Right ventricle myocardium inferior (tissue), 1 donor: ENCODE measurements at regions not wholly inside any gene's neighbourhood (a gene's known extent, or its start where the extent isn't known, plus 50 kb on each side); places are given as distances from the start of the nearest gene placed in this dataset.

Experiments used
- ATAC-seq: fragments of 200-7000 bp; cut with Tn5 transposase; one replicate; pipeline ENCODE4 v1.9.1; 2020; ENCODE audit warnings: mild to moderate bottlenecking, moderate library complexity
- DNase-seq: peaks from one replicate; pipeline ENCODE4 v3.0.0; 2021; ENCODE audit errors: missing footprints
- intact Hi-C: fragments of 100-400 bp; cut with DNase I; formaldehyde crosslinking; loops from one replicate; pipeline ENCODE4 v1.11.0; 2022
- donor health status: DM: no; HTN: yes; CAD: no; lungs with severe emphysema.

DNA sequence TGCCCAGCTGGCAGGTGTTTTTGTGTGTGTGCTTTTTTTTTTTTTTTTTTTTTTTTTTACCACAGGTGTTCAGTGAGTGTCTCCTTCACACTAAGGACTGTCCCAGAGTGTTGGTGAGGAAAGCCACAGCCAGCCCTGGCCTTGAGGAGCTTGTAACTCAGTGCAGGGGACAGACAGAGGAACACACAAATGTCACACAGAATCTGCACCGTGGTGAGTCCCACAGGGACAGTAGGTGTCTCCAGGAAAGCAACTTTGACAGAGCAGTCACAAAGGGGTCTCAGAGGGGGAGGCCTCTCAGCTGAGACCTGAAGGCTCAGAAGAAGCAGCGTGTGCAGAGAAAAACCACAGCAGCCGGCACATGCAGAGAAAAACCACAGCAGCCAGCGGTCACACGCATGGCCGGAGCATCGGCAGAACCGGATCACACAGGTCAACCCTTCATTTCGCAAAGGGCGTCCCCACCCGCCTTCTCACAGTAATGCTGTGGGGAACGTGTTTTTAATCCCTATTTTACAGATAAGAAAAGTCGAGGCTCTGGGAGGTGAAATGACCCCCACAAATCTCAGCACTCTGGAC is 101.7 kb upstream of the PRR5 start:
- DNase-seq (no peak), ATAC-seq (no peak)
- intact Hi-C loops: no loop called here

DNA sequence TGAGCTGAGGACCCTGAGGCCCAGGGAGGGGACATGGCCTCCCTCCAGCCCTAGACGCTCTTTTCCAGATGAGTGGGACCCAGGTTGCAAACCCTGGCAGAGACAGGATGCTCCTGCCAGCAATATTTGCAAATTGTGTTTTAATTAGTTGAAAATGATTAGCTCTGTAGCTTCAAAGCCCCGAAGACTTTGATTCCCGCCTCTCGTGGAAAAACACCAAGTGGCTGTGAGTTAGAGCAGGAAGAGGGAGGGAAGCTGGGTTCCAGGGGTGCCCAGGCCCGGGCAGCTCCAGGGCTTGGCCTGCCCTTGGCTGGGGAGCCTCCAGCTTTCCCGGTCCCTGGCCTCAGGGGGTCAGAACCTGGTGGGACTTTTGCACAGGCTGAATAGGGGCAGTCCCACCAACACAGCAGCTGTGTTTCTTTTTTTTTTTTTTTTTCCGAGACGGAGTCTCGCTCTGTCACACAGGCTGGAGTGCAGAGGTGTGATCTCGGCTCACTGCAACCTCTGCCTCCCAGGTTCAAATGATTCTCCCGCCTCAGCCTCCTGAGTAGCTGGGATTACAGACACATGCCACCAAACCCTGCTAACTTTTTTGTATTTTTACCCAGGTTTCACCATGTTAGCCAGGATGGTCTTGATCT is 101.6 kb upstream of the RTL6 start:
- ATAC-seq (no peak), DNase-seq (no peak)
- intact Hi-C loops: no loop called here

DNA sequence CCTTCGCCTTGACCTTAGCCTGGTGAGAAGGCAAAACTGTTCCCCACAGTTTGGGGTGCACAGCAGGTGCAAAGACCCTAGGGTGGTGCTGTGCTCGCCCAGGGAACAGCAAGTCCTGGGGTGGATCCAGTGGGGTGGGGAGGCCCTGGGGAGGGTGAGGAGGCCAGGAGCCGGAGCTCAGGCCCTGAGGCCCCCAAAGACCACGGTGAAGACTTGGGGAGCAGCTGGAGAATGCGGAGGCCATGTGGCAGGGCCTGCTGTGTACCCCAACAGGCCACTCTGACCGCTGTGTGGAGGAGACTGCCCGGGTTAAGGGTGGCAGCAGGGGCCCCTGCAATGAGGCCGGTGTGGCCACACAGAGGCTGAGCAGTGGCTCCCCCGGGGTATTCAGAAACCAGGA is 101.1 kb upstream of the RTL6 start:
- intact Hi-C loops: no loop called here
- DNase-seq (no peak), ATAC-seq (no peak)

DNA sequence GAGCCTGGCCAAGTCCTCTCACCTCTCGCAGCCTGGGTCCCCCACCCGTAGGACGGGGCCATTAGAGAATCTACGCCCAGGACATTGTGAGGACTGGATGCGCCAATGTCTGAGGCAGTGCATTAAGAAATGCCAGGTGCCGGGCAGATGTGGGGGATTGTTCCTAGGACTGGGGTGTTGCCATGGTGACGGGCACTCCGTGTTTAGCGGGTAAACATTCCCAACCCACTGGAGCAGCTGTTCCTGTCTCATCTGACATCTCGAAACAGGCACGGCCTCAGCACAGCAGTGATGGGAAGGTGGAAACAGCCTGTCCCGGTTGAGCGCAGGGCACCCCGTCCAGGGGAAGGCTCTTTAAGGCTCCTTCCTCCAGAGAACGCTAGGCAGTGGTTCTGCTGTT is 99.6 kb upstream of the RTL6 start:
- ATAC-seq (no peak), DNase-seq (no peak)
- intact Hi-C loops: no loop called here

DNA sequence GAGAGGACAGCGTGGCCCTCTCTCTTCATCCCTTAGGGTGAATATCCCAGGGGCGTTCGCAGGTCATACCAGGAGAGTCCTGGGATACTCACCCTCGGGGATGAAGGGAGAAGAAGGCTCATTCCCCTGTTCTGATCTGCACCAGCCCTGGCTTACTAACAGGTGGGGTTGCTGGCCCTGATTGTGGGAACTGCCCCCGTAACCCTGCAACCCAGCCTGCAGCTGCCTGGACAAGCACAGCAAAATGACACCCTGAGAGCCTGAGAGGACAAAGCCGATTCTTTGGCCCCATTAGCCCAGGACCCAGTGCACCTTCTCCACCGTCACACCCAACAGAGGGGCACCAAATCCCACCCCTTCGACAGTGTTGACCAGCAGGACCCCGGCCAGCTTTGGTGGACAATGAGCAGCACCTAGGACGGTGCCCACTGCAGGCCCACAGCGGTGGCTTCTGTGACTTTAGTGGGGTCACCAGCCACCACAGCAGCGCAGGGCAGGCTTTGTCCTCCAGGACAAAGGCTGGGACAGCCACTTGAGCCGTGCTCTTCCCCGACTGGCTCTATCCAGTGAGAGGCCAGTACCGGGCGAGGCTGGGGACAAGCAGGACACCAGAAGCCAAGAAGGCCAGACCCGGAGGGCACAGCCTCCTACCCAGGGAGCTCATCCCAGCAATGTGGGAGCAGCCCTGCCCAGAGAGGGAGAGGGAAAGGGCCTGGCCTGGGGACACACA is 98.5 kb upstream of the RTL6 start:
- DNase-seq (no peak), ATAC-seq (no peak)

DNA sequence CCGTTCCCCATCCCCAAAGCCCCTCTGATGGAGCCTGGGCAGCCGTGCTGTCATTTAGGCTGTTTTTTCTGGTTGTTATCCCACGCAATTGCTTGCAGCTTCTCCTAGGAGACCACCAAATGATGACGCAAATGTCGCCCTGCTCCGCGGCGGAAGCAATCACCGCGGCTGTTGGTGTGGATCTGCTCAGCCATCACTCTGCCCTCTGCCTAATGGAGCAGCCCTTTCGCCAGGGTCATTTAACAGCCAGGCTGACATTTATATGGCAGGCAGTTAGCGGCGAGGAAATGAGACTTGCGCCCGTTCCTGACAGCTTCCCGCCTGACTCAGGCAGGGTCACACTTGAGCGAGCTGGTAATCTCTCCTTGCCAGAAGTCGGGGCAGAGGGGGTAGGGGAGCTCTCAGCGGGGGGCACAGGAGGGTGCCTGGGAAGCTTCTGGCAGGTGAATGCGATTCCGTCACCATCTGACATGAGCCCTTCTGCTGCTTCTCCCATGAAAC is 97.9 kb upstream of the RTL6 start:
- DNase-seq: no peak
- ATAC-seq: no peak
- intact Hi-C loops: no loop called here

More for the DNA sequence above, 98.5 kb upstream of the RTL6 start:
- intact Hi-C loops: no loop called here

DNA sequence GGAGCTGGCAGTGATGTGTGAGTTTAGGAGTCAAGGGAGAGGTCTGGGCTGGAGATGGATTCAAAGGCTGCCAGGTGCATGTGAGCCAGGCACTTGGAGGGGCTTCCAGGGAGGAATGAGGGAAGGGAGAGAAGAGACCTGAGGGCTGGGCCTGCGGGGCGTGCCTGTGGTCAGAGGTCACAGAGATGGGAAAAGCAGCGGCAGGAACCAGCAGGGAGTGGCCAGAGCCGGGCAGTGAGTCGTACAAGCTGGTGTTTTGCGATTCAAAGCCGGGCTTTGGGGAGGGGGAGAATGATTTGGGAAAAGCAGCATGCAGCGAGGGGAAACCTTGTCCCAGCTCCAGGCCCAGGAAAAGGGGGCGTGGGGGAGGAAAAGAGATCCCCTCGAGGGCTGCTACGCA is 96.9 kb upstream of the RTL6 start:
- intact Hi-C loops: no loop called here
- ATAC-seq: no peak
- no peak for DNase-seq

DNA sequence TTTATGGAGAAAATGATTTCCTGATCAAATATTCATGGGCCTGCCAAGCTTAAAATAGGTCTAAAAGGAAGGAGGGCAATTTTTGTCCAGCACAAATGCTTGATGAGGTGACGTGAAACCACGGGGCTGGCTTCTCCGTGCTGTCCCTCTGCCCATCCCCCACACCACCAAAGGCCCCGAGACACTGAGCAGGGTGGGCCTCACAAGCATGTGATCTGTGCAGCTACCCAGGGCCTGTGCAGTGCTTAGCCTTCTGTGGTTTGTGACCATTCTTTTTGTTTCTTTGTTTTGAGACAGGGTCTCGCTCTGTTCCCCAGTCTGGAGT is 94.8 kb upstream of the RTL6 start:
- no peak for ATAC-seq
- intact Hi-C loops: no loop called here
- no peak for DNase-seq

DNA sequence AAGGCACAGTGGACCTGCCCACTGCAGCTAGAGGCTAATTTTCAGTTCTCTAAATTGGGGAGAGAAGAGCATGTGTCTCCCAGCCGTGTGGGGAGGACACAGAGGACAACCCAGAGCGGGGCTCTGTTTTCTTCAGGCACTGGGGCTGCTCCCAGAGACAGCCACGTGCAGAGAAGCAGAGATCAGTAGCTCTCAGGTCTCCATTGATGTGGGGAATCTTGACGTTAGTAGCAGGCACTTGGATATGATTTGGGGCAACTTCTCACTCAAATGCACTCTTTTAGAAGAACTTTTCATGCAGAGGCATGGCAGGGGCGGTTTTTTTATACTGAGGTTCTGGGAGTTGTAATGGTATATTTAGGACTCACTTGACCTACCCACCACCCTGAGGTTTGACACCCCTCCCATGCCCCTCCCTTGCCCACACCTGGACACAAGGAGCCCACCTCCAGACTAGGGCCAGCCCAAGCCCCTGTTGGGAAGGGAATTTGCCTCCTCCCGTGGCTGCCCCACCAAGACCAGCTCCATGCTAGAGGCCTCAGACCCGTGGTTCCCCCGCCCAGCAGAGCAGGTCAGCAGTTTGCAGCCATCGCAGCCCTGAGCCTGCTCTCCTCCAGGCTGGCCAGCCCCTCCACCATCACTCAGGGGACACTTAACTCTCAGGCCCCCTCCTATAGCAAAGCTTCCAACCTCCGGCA is 94.2 kb upstream of the RTL6 start:
- DNase-seq (no peak), ATAC-seq (no peak)
- intact Hi-C loops: no loop called here

DNA sequence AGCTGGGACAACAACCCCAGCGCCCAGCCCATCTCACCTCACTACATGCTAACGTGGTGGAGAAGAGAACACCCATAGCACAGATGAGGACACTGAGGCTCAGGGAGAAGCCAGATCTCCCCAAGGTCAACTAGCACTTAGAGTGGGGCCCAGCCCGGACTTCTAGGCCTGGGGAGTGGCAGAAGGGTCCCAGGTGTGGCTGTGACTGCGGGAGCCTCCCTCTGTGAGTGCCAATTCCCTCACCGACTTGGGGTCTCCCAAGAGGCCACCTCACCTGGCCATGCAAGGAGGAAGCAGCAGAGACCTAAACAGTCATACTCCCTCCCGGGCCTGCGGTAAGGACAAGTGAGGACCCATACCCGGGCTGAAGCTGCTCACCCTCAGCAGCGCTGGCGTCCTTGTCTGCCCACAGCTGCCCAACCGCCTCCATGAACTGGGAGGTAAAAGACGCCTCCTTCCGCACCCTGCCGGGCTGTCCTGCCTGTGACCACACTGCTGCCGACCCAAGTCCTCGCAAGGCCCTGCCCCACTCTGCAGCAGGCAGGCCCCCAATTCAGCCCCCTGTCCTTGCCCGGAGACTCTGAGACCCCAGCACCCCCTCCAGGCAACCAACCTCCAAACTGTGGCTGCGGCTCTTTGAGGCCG is 93.2 kb upstream of the RTL6 start:
- ATAC-seq: no peak
- intact Hi-C loops: no loop called here
- DNase-seq: no peak

DNA sequence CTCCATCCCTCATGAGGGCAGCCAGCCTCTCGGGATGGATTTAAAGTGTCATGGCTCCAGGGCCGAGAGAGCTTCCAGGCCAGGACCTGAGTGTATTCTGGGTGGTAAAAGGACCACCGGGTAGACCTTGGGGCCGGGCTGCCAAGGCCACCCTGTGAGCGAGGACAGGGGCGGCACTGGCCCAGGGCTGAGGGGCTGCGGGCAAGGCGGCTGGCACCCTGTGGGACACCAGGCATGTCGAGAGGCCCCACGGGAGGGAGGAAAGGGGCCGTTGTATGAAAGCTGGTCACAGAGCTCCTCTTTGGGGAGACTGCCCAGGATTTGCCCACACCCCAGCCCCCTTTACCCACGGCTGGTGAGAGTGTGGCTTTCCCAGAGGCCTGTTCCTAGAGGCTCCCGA is 92.3 kb upstream of the RTL6 start:
- DNase-seq (no peak), ATAC-seq (no peak)
- intact Hi-C loops: no loop called here

DNA sequence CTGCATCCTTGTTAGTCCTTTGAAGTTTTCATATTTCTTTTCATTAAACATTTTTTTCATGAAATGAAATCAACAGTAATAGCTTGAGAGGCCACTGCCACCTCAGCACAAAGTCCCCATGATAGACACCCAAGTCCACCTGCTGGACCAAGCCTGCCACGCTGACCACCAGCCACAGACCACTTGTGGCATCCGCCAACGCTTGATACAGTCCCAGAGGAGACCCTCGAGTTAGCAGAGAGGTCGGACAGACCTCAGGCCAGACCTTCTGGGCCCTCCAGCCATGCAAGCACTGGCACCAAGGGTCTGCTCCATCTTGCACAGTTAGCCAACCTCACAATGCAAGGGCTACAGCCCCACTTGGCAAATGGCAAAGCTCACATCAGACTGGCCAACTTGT is 91.8 kb upstream of the RTL6 start:
- ATAC-seq: no peak
- intact Hi-C loops: no loop called here
- no peak for DNase-seq

DNA sequence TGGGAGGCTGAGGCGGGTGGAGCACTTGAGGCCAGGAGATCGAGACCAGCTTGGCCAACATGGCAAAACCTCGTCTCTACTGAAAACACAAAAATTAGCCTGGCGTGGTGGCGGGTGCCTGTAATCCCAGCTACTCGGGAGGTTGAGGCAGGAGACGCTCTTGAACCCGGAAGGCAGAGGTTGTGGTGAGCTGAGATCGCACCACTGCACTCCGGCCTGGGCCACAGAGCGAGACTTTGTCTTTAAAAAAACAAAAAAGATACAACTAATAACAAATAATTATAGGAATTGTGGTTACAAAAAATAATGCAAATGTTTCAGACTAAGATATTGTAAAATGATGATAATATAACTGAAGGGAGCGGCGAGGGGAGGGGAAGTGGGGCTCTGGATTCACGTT is 90.3 kb upstream of the RTL6 start:
- no peak for DNase-seq
- intact Hi-C loops: no loop called here

DNA sequence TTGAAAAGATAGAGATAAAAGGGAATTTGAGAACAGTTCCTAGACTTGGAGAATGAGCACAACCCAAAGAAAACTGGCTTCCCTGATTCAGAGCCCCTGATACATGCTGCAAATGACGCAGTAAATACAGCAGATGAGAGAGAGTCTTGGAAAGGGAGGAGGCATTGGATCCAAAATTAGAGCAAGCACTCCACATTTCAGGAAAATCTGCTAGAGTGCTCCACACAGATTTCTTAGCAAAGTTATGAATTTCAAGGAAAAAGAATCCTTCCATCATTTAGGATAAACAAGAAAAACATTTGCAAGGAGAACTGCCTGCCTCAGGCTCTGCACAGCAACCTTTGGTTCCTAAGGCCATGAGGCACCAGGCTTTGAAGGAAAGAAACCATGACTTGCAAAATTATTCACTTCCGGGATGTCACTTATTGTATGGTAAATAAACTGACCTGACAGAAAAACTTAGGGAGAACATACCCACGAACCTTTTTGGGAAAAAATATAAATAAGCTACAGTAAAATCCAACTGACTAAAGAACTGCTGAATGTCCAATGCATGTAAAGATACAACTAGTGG is 89.8 kb upstream of the RTL6 start:
- no peak for ATAC-seq
- no peak for DNase-seq

More for the DNA sequence above, 90.3 kb upstream of the RTL6 start:
- ATAC-seq: no peak

DNA sequence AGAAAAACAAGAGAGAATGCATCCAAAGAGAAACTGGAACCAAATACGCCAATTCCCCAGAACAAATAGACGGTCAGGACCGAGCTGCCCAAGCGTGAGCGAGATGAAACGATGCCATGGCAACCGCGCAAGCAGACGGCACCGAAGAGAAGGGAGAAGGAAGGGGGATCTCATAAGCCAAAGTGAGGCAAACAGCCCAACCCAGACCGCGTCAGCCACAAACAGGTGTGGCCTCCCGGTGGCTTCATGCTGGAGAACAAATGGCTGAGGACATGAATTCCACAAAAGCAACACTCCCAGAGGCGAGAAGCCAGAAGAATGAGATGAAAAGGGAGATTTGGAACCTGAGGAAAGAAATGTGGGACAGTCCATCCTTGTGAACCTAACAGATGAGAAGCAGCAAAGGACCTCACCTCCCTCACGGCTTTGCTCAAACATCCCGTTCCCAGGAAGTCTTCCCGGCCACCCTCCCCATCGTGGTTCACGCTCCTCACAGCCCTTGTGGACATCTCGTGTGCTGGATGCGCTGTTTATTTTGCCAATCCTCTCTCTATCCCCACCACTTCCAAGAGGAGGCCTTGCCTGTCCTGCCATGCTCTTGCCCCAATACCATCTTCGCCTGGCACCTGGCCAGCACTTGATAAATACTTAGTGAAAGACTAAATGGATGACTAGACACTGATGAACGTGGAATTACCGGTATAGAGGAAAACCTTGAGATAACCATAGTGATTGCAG is 89.1 kb upstream of the RTL6 start:
- DNase-seq (peak; percentile 68), ATAC-seq (no peak)
- intact Hi-C loops: no loop called here

More for the DNA sequence above, 89.8 kb upstream of the RTL6 start:
- intact Hi-C loops: no loop called here

DNA sequence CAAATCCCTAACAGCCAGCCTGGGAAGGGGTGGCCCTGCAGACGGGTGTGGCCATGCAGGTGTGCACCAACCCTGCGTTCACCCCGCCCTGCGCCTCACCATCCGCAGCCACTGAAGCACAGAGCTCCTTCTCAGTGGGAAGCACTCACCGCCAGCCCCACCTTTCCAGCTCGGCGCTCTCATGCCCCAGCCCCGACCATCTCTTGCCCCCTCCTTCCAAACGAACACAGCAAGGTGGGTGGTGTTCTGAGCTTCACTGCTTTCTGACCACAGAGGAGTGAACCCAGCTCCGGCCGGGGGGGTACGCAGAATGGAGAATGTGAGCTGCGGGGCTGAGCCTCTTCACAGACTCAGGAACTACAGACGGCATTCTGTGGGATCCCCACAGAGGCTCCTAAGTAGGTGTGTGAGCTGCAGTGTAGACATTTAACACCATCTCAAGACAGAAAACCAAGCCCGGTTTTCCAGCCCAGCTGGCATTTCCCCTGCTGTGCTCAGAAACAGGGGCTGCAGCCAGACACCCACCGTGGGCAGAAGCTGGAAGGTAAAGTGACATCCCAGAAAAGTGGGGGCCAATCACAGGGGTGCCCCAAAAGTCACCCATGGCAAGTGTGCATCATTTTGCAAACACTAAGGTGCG is 88.4 kb upstream of the RTL6 start:
- DNase-seq (no peak), ATAC-seq (no peak)
- intact Hi-C loops: no loop called here

DNA sequence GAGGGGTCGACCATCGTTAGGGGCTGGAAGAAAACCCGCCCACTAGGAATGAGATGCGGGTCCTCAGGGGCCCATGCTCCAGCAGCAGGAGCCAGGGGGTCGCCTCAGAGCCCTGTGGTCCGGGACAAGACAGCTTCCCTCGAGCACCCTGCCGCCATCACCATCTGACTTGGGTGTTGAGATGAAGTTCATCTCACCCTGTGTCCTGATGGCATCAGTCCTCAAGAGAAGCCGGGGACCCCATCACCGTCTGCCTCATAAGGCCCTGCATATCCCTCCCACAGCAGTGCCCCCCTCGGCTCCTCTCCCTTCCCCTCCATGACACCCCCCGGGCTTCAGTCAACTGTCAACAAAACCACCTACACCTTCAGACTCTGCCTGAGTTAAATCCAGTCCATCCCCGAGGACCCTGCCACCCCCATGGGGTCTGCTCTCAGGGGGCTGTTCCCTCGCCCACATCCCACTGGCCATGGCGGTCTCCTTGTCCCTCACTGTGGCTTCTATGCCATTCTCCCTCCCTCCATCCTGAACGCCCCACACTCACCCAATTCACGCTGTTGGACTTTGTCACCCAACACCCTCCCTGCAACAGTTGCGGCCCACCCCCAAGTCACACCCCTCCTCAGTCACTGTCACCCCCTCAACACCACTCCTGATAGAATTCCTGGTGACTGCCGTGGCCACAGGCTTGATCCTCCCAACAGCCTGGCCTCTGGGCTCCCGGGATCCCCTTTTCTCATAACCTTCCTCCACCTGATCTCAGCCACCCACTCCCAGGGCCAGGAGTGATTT is 87.7 kb upstream of the RTL6 start:
- no peak for ATAC-seq
- intact Hi-C loops: no loop called here
- no peak for DNase-seq
